WERI-Rb-1 (cell line): ENCODE measurements at regions not wholly inside any gene's neighbourhood (a gene's known extent, or its start where the extent isn't known, plus 50 kb on each side); places are given as distances from the start of the nearest gene placed in this dataset.
"Not testable (repeated sequence)": the region's sequence is repeated elsewhere in the genome, so short reads cannot be mapped to it uniquely, and the experiment has no call there.

Experiments
- DNase-seq: peaks from one replicate; pipeline ENCODE4 v3.0.0-alpha.2; 2020
- H3K27ac ChIP-seq: fragments of 250-450 bp; sonication (Bioruptor Pico); 2 replicates; pipeline ENCODE4 v1.5.1; 2020; ENCODE audit warnings: mild to moderate bottlenecking, moderate library complexity
- H3K27me3 ChIP-seq: fragments of 250-450 bp; sonication (Bioruptor Pico); 2 replicates; pipeline ENCODE4 v1.5.1; 2021; ENCODE audit warnings: mild to moderate bottlenecking, low read depth, moderate library complexity; ENCODE audit not compliant: insufficient read depth, severe bottlenecking
- H3K36me3 ChIP-seq: fragments of 250-450 bp; sonication (Bioruptor Pico); 2 replicates; pipeline ENCODE4 v1.5.1; 2020; ENCODE audit warnings: mild to moderate bottlenecking, moderate library complexity
- H3K4me3 ChIP-seq: 2 replicates; pipeline ENCODE4 v1.5.1; 2011; ENCODE audit warnings: low read depth, mild to moderate bottlenecking, control low read depth, low read length
- H3K9me3 ChIP-seq: fragments of 250-450 bp; sonication (Bioruptor Pico); 2 replicates; pipeline ENCODE4 v1.5.1; 2021; ENCODE audit warnings: mild to moderate bottlenecking, moderate library complexity; ENCODE audit not compliant: severe bottlenecking
- CTCF ChIP-seq: IDR thresholded peaks from 2 replicates; pipeline ENCODE4 v1.5.1; 2011; ENCODE audit warnings: low read depth, mild to moderate bottlenecking, control low read depth, inconsistent platforms, low read length

- DNase-seq: no peak
- Histone ChIP-seq H3K9me3 (no peaks in the 10 kb centered on the region), H3K36me3 (no peaks in the 10 kb centered on the region), H3K4me3 (no peak overlapping the region), H3K27ac (no peak overlapping the region), H3K27me3 (no peaks in the 10 kb centered on the region)
- no peak for TF ChIP-seq CTCF
These were observed 154.4 kb downstream of the GALR1 start for GRCh38 chr18:77403969-77404535.

DNA sequence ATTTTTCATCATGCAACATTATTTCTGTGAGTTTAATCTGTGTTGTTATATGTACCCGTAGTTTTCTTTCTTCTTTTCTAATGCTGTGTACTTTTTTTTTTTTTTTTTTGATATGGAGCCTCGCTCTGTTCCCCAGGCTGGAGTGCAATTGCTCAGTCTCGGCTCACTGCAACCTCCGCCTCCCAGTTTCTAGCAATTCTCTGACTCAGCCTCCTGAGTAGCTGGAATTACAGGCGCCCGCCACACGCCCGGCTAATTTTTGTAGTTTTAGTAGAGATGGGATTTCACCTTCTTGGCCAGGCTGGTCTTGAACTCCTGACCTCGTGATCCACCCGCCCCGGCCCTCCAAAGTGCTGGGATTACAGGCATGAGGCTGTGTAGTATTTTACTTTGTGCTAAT, 155.4 kb downstream of the GALR1 start:
- H3K27me3 ChIP-seq: no peaks in the 10 kb centered on the region
- H3K9me3 ChIP-seq: no peaks in the 10 kb centered on the region
- no peak for TF ChIP-seq CTCF
- no peak for DNase-seq
- no peak overlapping the region for H3K4me3 ChIP-seq
- H3K27ac ChIP-seq: no peak overlapping the region
- no peaks in the 10 kb centered on the region for H3K36me3 ChIP-seq

GRCh38 chr18:77407733-77408132, 158.1 kb downstream of the GALR1 start:
- Histone ChIP-seq H3K4me3 (no peak overlapping the region), H3K27me3 (no peaks in the 10 kb centered on the region), H3K9me3 (no peaks in the 10 kb centered on the region), H3K27ac (no peak overlapping the region), H3K36me3 (no peaks in the 10 kb centered on the region)
- DNase-seq: no peak
- TF ChIP-seq CTCF: 0 out of 2 replicates have a peak, but pooled peaks have one; percentile 28

GRCh38 chr18:77421546-77421945, 171.9 kb downstream of the GALR1 start:
- H3K36me3 ChIP-seq, DNase-seq, H3K9me3 ChIP-seq, H3K4me3 ChIP-seq, H3K27me3 ChIP-seq, H3K27ac ChIP-seq: not testable (repeated sequence)

DNA sequence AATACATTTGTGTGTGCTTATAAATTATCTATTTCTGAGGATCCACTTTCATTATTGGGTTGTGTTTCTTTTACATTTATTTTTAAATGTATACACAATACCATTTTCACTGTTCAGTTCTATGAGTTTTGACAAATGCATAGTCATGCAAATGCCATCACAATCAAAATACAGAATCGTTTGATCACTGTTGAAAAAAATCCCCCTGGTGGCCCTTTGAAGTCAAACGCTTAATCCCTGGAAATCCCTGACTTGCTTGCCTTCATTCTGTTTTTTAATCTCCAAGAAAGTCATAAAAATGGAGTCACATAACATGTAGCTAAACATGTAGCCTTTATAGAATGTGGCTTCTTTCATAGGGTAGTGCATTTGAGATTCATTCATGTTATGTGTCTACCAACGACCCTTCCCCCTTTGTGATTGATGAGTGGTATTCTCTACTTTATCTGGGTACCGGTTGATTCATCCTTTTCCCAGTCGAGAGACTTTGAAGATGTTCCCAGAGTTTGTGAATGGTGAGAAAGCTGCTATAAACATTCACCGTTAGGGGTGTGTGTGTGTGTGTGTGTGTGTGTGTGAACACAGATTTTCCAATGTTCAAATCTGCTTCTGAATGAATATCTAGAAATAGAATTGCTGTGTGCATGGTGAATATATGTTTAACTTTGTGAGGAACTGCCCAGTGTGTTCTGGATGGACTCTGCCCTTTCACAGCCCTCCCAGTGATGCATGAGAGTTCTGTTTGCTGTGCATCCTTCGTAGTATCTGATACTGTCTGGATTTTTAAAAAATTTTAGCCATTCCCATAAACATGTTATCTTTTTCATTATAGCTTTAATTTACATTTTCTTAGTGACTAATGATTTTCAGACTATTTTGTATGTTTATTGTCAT, 173.6 kb downstream of the GALR1 start:
- no peaks in the 10 kb centered on the region for H3K9me3 ChIP-seq
- H3K36me3 ChIP-seq: no peaks in the 10 kb centered on the region
- H3K27ac ChIP-seq: no peak overlapping the region
- no peak for DNase-seq
- no peak overlapping the region for H3K4me3 ChIP-seq
- peak; percentile 43 for TF ChIP-seq CTCF
- H3K27me3 ChIP-seq: no peaks in the 10 kb centered on the region

- no peak for TF ChIP-seq CTCF
- no peak overlapping the region for H3K27ac ChIP-seq
- H3K9me3 ChIP-seq: no peaks in the 10 kb centered on the region
- no peaks in the 10 kb centered on the region for H3K27me3 ChIP-seq
- H3K4me3 ChIP-seq: no peak overlapping the region
- no peak for DNase-seq
- no peaks in the 10 kb centered on the region for H3K36me3 ChIP-seq
These were observed 183.4 kb downstream of the GALR1 start for GRCh38 chr18:77433076-77433475.
